ENCODE measurements at regions not wholly inside any gene's neighbourhood (a gene's known extent, or its start where the extent isn't known, plus 50 kb on each side); places are given as distances from the start of the nearest gene placed in this dataset.

GRCh38 chr1:213723187-213723586 lies 264.6 kb upstream of the PROX1 start:
- no peak for DNase-seq (ENCODE audit: low read depth)

- peak; percentile 47 for DNase-seq (ENCODE audit: low read depth)
Measured at GRCh38 chr1:213724640-213725536, 262.9 kb upstream of the PROX1 start.

GRCh38 chr1:213727853-213728592 lies 259.8 kb upstream of the PROX1 start:
- no peak for DNase-seq (ENCODE audit: low read depth)

GRCh38 chr1:213728593-213729536 lies 258.9 kb upstream of the PROX1 start:
- no peak for DNase-seq (ENCODE audit: low read depth)

- DNase-seq (ENCODE audit: low read depth) = no peak
Measured at GRCh38 chr1:213733705-213734104, 254.1 kb upstream of the PROX1 start.

- no peak for DNase-seq (ENCODE audit: low read depth)
Measured at GRCh38 chr1:213737398-213738035, 250.3 kb upstream of the PROX1 start.

- DNase-seq (ENCODE audit: low read depth) = no peak
Measured at GRCh38 chr1:213738658-213739057, 249.1 kb upstream of the PROX1 start.

GRCh38 chr1:213742992-213743391 lies 244.8 kb upstream of the PROX1 start:
- no peak for DNase-seq (ENCODE audit: low read depth)

- DNase-seq (ENCODE audit: low read depth) = no peak
Measured at GRCh38 chr1:213744780-213745179, 243.0 kb upstream of the PROX1 start.

- no peak for DNase-seq (ENCODE audit: low read depth)
Measured at GRCh38 chr1:213745451-213745850, 242.3 kb upstream of the PROX1 start.

- DNase-seq (ENCODE audit: low read depth) = no peak
Measured at GRCh38 chr1:213749558-213749957, 238.2 kb upstream of the PROX1 start.

GRCh38 chr1:213750231-213751063 lies 237.3 kb upstream of the PROX1 start:
- no peak for DNase-seq (ENCODE audit: low read depth)

GRCh38 chr1:213751064-213751397 lies 236.7 kb upstream of the PROX1 start:
- no peak for DNase-seq (ENCODE audit: low read depth)

- no peak for DNase-seq (ENCODE audit: low read depth)
Measured at GRCh38 chr1:213759359-213760181, 228.2 kb upstream of the PROX1 start.

- DNase-seq (ENCODE audit: low read depth) = no peak
Measured at GRCh38 chr1:213761845-213762407, 225.8 kb upstream of the PROX1 start.

- DNase-seq (ENCODE audit: low read depth) = no peak
Measured at GRCh38 chr1:213767683-213768082, 220.1 kb upstream of the PROX1 start.

GRCh38 chr1:213772128-213773063 lies 215.4 kb upstream of the PROX1 start:
- DNase-seq (ENCODE audit: low read depth) = no peak

GRCh38 chr1:213773975-213774374 lies 213.8 kb upstream of the PROX1 start:
- DNase-seq (ENCODE audit: low read depth) = no peak

Data from forelimb muscle (tissue), 1 donor.